Common myeloid progenitor, CD34-positive (primary cell): ENCODE measurements at regions not wholly inside any gene's neighbourhood (a gene's known extent, or its start where the extent isn't known, plus 50 kb on each side); places are given as distances from the start of the nearest gene placed in this dataset.

Experiments
- CTCF ChIA-PET: fragments of 350-600 bp; sonication (Branson Sonifier 250); formaldehyde crosslinking; loops from one replicate; lab custom pipeline; 2021; ENCODE audit warnings: antibody characterized with exemption; lab: Charles Lee
- POLR2A ChIA-PET: fragments of 350-600 bp; sonication (Branson Sonifier 250); formaldehyde crosslinking; loops from one replicate; lab custom pipeline; 2021; ENCODE audit warnings: antibody characterized with exemption; lab: Charles Lee
- DNase-seq, 3 donors: peaks; one replicate each; pipeline versions ENCODE4 v3.0.0 to v3.0.0-alpha.2; 2013
- H3K27ac ChIP-seq, 2 experiments: 1 replicate in 1 of 2; 2 replicates in 1 of 2; pipeline ENCODE4 v1.7.0; 2013; ENCODE audit warnings: inconsistent platforms in 2 of 2, low read length in 2 of 2, mild to moderate bottlenecking in 2 of 2, low read depth in 1 of 2, moderate library complexity in 1 of 2; ENCODE audit not compliant: severe bottlenecking in 2 of 2, insufficient read depth in 1 of 2, poor library complexity in 1 of 2
- H3K27me3 ChIP-seq, 5 experiments: replicated peaks in 2 of 5; 1 replicate in 3 of 5; 2 replicates in 2 of 5; pipeline versions ENCODE4 v1.6.1 to v1.7.0; 2013; ENCODE audit warnings: low read length in 4 of 5, mild to moderate bottlenecking in 2 of 5, moderate library complexity in 2 of 5, inconsistent platforms in 1 of 5; ENCODE audit not compliant: insufficient read depth in 5 of 5, control insufficient read depth in 4 of 5
- H3K36me3 ChIP-seq, 4 experiments: 1 replicate in 2 of 4; 2 replicates in 2 of 4; pipeline versions ENCODE4 v1.6.1 to v1.7.0; 2013; ENCODE audit warnings: low read length in 3 of 4, control low read depth in 1 of 4, mild to moderate bottlenecking in 1 of 4; ENCODE audit not compliant: control insufficient read depth in 4 of 4, insufficient read depth in 4 of 4
- H3K4me1 ChIP-seq, 4 experiments: 1 replicate in 3 of 4; 2 replicates in 1 of 4; pipeline versions ENCODE4 v1.6.1 to v1.7.1; 2013; ENCODE audit warnings: low read length in 3 of 4, mild to moderate bottlenecking in 3 of 4, control low read depth in 1 of 4, inconsistent platforms in 1 of 4, moderate library complexity in 1 of 4; ENCODE audit not compliant: control insufficient read depth in 4 of 4, insufficient read depth in 4 of 4; ENCODE audit errors: control extremely low read depth in 1 of 4
- H3K4me3 ChIP-seq, 7 experiments: 1 replicate in 4 of 7; 2 replicates in 3 of 7; pipeline versions ENCODE4 v1.5.1 to v1.7.0; 2013; ENCODE audit warnings: mild to moderate bottlenecking in 7 of 7, low read length in 6 of 7, moderate library complexity in 6 of 7, inconsistent platforms in 2 of 7, low read depth in 2 of 7, control low read depth in 1 of 7; ENCODE audit not compliant: insufficient read depth in 4 of 7, control insufficient read depth in 1 of 7; ENCODE audit errors: extremely low read depth in 1 of 7
- H3K9me3 ChIP-seq, 5 experiments: 1 replicate in 4 of 5; 2 replicates in 1 of 5; pipeline versions ENCODE4 v1.6.1 to v1.7.1; 2013; ENCODE audit warnings: low read length in 4 of 5, mild to moderate bottlenecking in 2 of 5, inconsistent platforms in 1 of 5, low read depth in 1 of 5, moderate library complexity in 1 of 5; ENCODE audit not compliant: control insufficient read depth in 4 of 5, insufficient read depth in 2 of 5; ENCODE audit errors: control extremely low read depth in 1 of 5
- WGBS: methylation state at CpG from one replicate; pipeline ENCODE4 v1.1.5; 2013; ENCODE audit not compliant: insufficient coverage; 5-methylcytosine and 5-hydroxymethylcytosine counted together

DNA sequence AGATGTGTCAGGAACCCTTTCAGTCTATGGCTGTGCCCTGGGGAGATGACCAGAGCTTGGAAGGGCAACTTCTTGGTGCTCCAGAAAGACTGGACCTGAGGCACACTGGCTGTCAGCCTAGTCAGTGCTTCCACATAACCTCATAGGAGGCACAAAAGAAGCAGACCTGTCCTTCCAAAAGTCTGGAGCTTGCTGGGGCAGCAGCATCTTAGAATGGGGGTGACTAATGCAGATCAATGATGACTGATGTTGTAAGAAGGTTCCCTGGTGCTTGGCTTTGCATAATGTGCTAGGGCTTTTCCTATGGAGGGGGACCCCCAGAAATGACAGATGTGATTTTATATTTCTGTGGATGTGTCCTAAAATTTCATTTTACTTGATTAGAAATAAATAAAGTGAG is 255.7 kb upstream of the THUMPD2 start:
- ChIA-PET CTCF (no interaction called here), POLR2A (no interaction called here)
- no peak for DNase-seq
- Histone ChIP-seq H3K4me3 (no peak overlapping the region), H3K27me3 (no peaks in the 10 kb centered on the region), H3K36me3 (no peaks in the 10 kb centered on the region), H3K9me3 (peaks cover 0 to 8% (median 4%) of the 10 kb centered on the region in 5 experiments), H3K27ac (no peak overlapping the region), H3K4me1 (peaks cover 5 to 38% (median 10%) of the 10 kb centered on the region in 4 experiments)

DNA sequence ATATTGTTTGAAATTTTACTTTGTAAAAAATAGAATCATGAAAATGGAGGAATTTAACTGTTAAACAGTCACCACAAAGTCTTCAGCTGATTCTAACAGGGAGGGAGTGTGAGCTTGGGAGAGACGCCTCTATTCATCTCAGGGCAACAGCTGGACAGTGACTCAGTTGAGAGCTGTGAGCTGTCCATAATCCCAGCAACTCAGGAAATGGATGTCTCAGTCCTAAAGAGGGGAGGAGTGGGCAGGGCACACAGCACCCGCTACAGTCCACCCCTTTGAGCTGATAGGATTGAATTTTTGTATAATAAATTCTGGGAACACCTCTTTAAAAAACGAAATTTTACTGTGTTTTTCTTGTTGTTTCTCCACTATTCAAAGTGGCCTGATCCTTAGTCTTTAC is 255.1 kb upstream of the THUMPD2 start:
- ChIA-PET CTCF (no interaction called here), POLR2A (no interaction called here)
- Histone ChIP-seq H3K27me3 (no peaks in the 10 kb centered on the region), H3K4me3 (no peak overlapping the region), H3K9me3 (peaks cover 0 to 8% (median 4%) of the 10 kb centered on the region in 5 experiments), H3K4me1 (peaks cover 5 to 32% (median 8%) of the 10 kb centered on the region in 4 experiments), H3K36me3 (no peaks in the 10 kb centered on the region), H3K27ac (no peak overlapping the region)
- no peak for DNase-seq
- WGBS = no CpG with 5 or more reads among the region's 3 CpGs

DNA sequence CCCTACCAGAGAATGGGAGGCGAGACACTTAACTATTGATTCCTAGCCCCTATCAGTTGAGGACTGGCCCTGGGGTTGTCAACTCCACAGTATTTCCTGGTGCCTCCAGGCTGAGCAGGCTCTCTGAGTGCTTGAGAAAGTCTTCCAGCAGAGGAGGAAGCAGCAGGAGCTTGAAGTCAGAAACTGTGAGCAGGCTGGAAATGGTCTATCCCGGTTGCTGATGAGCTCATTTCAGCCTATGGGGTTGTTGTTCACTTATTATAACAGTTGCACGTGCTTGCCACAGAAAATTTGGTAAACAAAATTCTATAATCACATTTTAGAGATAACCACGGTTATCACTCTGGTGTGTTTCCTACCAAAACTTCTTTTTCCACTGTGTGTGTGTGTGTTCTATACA is 254.7 kb upstream of the THUMPD2 start:
- Histone ChIP-seq H3K9me3 (peaks cover 0 to 8% (median 4%) of the 10 kb centered on the region in 5 experiments), H3K36me3 (no peaks in the 10 kb centered on the region), H3K27me3 (no peaks in the 10 kb centered on the region), H3K27ac (no peak overlapping the region), H3K4me3 (no peak overlapping the region), H3K4me1 (peaks cover 5 to 28% (median 8%) of the 10 kb centered on the region in 4 experiments)
- DNase-seq = no peak
- WGBS = no CpG with 5 or more reads among the region's 4 CpGs
- POLR2A ChIA-PET = no interaction called here
- CTCF ChIA-PET = no interaction called here

DNA sequence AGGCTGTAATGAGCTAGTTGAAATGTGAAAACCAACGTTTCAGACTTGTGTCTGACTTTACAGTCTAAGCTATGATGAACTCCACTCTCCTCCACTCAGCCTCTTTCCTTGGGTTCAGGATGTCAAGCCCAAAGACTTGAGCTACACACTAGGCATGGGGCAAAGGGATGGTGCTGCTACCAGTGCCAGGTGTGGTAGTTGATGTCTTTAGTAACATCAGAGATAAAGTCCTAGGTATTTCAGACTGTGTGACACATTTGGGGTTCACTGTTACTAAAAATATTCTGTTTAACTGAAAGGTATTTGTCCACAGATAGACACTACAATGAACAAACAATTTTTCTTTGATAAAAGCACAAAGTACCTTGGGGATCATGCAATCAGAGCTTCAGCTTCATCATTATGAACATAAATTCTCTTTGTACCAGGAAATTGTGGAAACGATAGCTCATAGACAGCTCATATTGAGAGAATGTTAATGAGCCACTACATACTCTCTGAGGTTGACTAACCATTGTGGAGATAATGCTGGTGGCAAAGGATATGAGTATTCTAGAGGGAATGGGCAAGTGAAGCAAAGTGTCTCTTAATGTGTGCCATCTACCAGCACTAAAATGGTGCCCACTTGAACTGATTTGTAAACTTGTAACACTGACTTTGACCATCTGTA is 253.7 kb upstream of the THUMPD2 start:
- peaks cover 4 to 18% (median 6%) of the 10 kb centered on the region in 4 experiments for H3K4me1 ChIP-seq
- no peaks in the 10 kb centered on the region for H3K36me3 ChIP-seq
- DNase-seq = no peak
- H3K27me3 ChIP-seq = no peaks in the 10 kb centered on the region
- ChIA-PET CTCF (no interaction called here), POLR2A (no interaction called here)
- H3K9me3 ChIP-seq = peaks cover 0 to 8% (median 4%) of the 10 kb centered on the region in 5 experiments
- no peak overlapping the region for H3K27ac ChIP-seq
- 83% methylated on average over 1 of the region's 2 CpGs for WGBS
- H3K4me3 ChIP-seq = no peak overlapping the region

DNA sequence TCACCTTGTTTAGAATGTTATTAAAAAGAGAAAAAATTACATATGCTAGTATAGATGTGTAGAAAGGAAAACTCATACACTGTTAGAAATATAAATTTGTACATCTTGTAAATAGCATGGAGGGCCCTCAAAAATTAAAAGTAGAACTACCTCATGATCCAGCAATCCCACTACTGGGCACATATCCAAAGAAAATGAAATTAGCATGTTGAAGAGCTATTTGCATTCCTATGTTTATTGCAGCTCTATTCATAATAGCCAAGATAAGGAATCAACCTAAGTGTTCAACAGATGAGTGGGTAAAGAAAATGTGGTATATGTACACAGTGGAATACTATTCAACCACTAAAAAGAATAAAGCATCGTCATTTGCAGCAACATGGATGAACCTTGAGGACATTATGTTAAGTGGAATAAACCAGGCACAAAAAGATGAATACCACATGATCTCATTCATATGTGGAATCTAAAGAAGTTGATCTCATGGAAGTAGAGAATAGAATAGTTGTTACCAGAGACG is 251.5 kb upstream of the THUMPD2 start:
- ChIA-PET POLR2A (no interaction called here), CTCF (no interaction called here)
- H3K36me3 ChIP-seq = no peaks in the 10 kb centered on the region
- no peak overlapping the region for H3K27ac ChIP-seq
- H3K27me3 ChIP-seq = no peaks in the 10 kb centered on the region
- peaks cover 0 to under 1% (median 0%) of the 10 kb centered on the region in 4 experiments for H3K4me1 ChIP-seq
- DNase-seq = no peak
- WGBS = 100% methylated on average over 1 of the region's 2 CpGs
- H3K4me3 ChIP-seq = no peak overlapping the region
- H3K9me3 ChIP-seq = peaks cover 0 to 8% (median 4%) of the 10 kb centered on the region in 5 experiments

DNA sequence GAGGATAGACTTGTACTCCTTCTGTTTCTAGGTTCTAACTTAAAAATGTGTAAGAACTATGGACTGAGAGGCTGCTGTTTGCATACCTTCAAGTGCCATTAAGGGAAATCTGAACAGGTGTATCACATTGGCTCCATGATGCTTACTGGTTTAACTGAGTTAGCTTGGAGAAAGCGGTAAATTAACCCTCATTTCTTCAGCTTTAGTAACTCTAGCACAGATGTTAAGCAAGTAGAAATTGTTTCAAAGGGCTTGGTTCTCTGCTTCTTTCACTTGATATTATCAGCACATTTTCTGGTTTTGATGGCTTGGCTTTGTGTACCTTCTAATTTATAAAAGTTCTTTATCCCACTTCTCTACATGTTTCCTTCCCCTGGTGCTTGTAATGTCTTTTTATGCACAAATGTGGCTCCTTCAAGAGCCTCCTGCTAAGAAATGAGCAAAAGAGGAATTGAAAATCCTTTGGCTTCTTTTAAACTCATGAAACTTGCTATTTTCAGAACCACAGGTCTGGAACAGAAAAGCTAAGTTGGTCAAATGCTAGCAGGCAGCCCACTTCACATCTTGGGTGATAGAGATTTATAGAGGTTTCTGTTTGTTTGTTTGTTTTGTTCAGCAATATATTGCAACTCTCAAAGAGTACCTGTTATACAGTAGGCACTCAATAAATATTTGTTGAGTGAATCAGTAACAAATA is 249.9 kb upstream of the THUMPD2 start:
- ChIA-PET POLR2A (no interaction called here), CTCF (no interaction called here)
- no peak for DNase-seq
- H3K9me3 ChIP-seq = peaks cover 0 to 4% (median 1%) of the 10 kb centered on the region in 5 experiments
- no peak overlapping the region for H3K27ac ChIP-seq
- no peaks in the 10 kb centered on the region for H3K36me3 ChIP-seq
- no peaks in the 10 kb centered on the region for H3K4me1 ChIP-seq
- no peaks in the 10 kb centered on the region for H3K27me3 ChIP-seq
- WGBS = 100% methylated on average over 1 of the region's 1 CpG
- H3K4me3 ChIP-seq = no peak overlapping the region

DNA sequence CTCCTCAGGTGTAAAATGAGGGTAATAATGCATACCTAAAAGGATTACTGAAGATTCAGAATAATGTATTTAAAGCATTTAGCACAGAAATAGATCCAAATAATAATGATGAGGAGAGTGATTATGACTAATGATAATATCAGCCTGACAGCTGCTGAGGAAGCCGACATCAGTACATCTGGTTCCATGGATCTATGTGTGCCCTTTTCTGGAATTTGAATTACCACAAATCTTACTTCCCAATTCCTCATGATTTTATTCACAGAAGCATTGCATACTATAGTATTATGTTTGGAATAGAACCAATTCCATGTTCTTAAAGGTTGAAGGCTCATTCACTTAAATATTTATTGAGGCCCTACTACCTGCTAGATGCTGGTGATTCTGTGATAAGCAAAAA is 248.9 kb upstream of the THUMPD2 start:
- H3K36me3 ChIP-seq = no peaks in the 10 kb centered on the region
- peaks cover 0 to 4% (median 1%) of the 10 kb centered on the region in 5 experiments for H3K9me3 ChIP-seq
- POLR2A ChIA-PET = no interaction called here
- H3K27ac ChIP-seq = no peak overlapping the region
- no CpG with 5 or more reads among the region's 1 CpG for WGBS
- H3K4me1 ChIP-seq = no peaks in the 10 kb centered on the region
- H3K27me3 ChIP-seq = no peaks in the 10 kb centered on the region
- CTCF ChIA-PET = no interaction called here
- DNase-seq = no peak
- no peak overlapping the region for H3K4me3 ChIP-seq
